ENCODE measurements at regions not wholly inside any gene's neighbourhood (a gene's known extent, or its start where the extent isn't known, plus 50 kb on each side); places are given as distances from the start of the nearest gene placed in this dataset.

DNA sequence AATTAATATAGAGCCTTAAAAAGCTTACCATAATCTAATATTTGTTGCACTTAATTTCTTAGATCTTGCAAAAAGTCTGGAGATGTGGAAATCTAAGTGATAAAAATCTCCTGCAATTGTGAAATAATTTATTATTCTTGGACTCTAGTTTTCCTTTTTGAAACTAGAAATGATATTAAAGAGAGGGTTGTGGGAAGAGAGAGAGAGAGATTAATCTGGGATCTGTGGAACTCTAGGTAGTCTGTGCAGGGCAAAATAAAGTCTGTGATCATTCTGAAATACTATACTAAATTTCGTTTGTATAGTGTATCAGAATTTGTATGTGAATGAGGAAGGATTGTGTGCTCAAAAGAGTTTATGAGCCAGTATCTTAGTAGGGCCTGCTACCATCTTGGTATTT lies 692.3 kb downstream of the RWDD3 start:
- ChIA-PET CTCF (no interaction called here), POLR2A (no interaction called here)
- intact Hi-C loops (cut with micrococcal nuclease): no loop called here
- FAIRE-seq: no peak
- no peak overlapping the region for H3K9ac ChIP-seq (replicated peaks; ENCODE audit: extremely low read depth, insufficient read depth, low read length)
- H3K4me1 ChIP-seq (ENCODE audit: control insufficient read depth, extremely low read depth, insufficient read depth, low read length): peaks cover 13% of the 10 kb centered on the region
- no peaks in the 10 kb centered on the region for H4K20me1 ChIP-seq (replicated peaks; ENCODE audit: control insufficient read depth, extremely low read depth, insufficient read depth, low read length)
- H2AFZ ChIP-seq (ENCODE audit: low read depth, low read length): no peak overlapping the region
- H3K4me3 ChIP-seq (replicated peaks in 1 of 3; ENCODE audit: insufficient read depth in 1 of 3, low read depth in 1 of 3, low read length in 3 of 3): no peak overlapping the region
- H3K27me3 ChIP-seq (ENCODE audit: control insufficient read depth in 2 of 2, insufficient read depth in 2 of 2, low read length in 2 of 2): no peaks in the 10 kb centered on the region
- H3K9me1 ChIP-seq (replicated peaks; ENCODE audit: control insufficient read depth, extremely low read depth, insufficient read depth, low read length): no peaks in the 10 kb centered on the region
- no peaks in the 10 kb centered on the region for H3K79me2 ChIP-seq (ENCODE audit: control insufficient read depth, insufficient read depth, low read length)
- BruUV-seq (replicated peaks): no TSS peak
- no peaks in the 10 kb centered on the region for H3K9me3 ChIP-seq (replicated peaks; ENCODE audit: control insufficient read depth, insufficient read depth, low read length)
- TF ChIP-seq POLR2A (IDR thresholded peaks at IDR 0.05; ENCODE audit: low read depth, low read length) (no peak), EZH2 (IDR thresholded peaks at IDR 0.05; ENCODE audit: borderline replicate concordance, low read depth, low read length, severe bottlenecking) (no peak), POLR2AphosphoS5 (IDR thresholded peaks at IDR 0.05; ENCODE audit: insufficient read depth, low read depth, low read length) (no peak), JUN (IDR thresholded peaks at IDR 0.05; ENCODE audit: borderline replicate concordance, insufficient read depth, insufficient read length, low read depth) (no peak), FOS (IDR thresholded peaks at IDR 0.05; ENCODE audit: borderline replicate concordance, insufficient read depth, low read length) (no peak), GATA2 (IDR thresholded peaks at IDR 0.05; ENCODE audit: insufficient read depth, insufficient read length, low read depth, low read length) (no peak), MYC (IDR thresholded peaks at IDR 0.05; ENCODE audit: low read depth, low read length) (no peak)
- TF ChIP-seq, protein P1, sequence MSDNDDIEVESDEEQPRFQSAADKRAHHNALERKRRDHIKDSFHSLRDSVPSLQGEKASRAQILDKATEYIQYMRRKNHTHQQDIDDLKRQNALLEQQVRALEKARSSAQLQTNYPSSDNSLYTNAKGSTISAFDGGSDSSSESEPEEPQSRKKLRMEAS (IDR thresholded peaks at IDR 0.05; ENCODE audit: insufficient read depth, insufficient read length): no peak
- TF ChIP-seq, protein P2, sequence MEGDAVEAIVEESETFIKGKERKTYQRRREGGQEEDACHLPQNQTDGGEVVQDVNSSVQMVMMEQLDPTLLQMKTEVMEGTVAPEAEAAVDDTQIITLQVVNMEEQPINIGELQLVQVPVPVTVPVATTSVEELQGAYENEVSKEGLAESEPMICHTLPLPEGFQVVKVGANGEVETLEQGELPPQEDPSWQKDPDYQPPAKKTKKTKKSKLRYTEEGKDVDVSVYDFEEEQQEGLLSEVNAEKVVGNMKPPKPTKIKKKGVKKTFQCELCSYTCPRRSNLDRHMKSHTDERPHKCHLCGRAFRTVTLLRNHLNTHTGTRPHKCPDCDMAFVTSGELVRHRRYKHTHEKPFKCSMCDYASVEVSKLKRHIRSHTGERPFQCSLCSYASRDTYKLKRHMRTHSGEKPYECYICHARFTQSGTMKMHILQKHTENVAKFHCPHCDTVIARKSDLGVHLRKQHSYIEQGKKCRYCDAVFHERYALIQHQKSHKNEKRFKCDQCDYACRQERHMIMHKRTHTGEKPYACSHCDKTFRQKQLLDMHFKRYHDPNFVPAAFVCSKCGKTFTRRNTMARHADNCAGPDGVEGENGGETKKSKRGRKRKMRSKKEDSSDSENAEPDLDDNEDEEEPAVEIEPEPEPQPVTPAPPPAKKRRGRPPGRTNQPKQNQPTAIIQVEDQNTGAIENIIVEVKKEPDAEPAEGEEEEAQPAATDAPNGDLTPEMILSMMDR (IDR thresholded peaks at IDR 0.05; ENCODE audit: extremely low read depth in 1 of 2, insufficient read depth in 1 of 2, low read depth in 1 of 2, low read length in 2 of 2): no peak
- H3K4me2 ChIP-seq (ENCODE audit: insufficient read depth, low read length): no peak overlapping the region
- no peak for DNase-seq (ENCODE audit: low read depth, low spot score)
- no peaks in the 10 kb centered on the region for H3K36me3 ChIP-seq (ENCODE audit: control insufficient read depth in 2 of 2, extremely low read depth in 1 of 2, insufficient read depth in 2 of 2, low read length in 2 of 2)
- H3K27ac ChIP-seq (ENCODE audit: insufficient read depth, low read depth, low read length): no peak overlapping the region
- dilution Hi-C loops (cut with MboI; ENCODE audit: extremely low pct_ligation_motif_present, low sequenced_read_pairs): no loop called here

All from endothelial cell of umbilical vein (primary cell).